HCT116 (cell line): ENCODE measurements at regions not wholly inside any gene's neighbourhood (a gene's known extent, or its start where the extent isn't known, plus 50 kb on each side); places are given as distances from the start of the nearest gene placed in this dataset.
"Not testable (repeated sequence)": the region's sequence is repeated elsewhere in the genome, so short reads cannot be mapped to it uniquely, and the experiment has no call there.

Source experiments
- ATAC-seq: fragments of 200-7000 bp; cut with Tn5 transposase; 2 replicates; pipeline ENCODE4 v1.9.1; 2020; ENCODE audit warnings: mild to moderate bottlenecking, moderate library complexity
- BruUV-seq: library from RNA; stranded (reverse); fragments of 400-500 nt; replicated peaks from 2 replicates; lab custom pipeline; 2021; lab: Mats Ljungman, UMichigan
- CTCF ChIA-PET: fragments of 300-600 bp; sonication (Branson Sonifier 250); formaldehyde crosslinking; loops from one replicate; lab custom pipeline; 2021; ENCODE audit warnings: antibody characterized with exemption; lab: Charles Lee
- POLR2A ChIA-PET: fragments of 300-600, 350-600 bp; sonication (Branson Sonifier 250); formaldehyde crosslinking; loops from one replicate; lab custom pipeline; 2021; ENCODE audit warnings: antibody characterized with exemption; lab: Charles Lee
- RAD21 ChIA-PET, 2 experiments: fragments of 300-600 bp; sonication (Branson Sonifier 250); formaldehyde crosslinking; loops; one replicate each; lab custom pipeline; 2023; ENCODE audit warnings: low total read pairs in 2 of 2; ENCODE audit not compliant: uncharacterized antibody in 2 of 2, unreplicated experiment in 2 of 2, low non-redundant PET in 1 of 2; lab: Charles Lee
- DNase-seq: peaks from one replicate; pipeline ENCODE4 v3.0.0-alpha.2; 2010; ENCODE audit warnings: low read depth, low spot score
- H2AFZ ChIP-seq: fragments of 200-600 bp; shearing (Covaris generic), sonication (generic); 2 replicates; pipeline ENCODE4 v1.6.1; 2017; ENCODE audit warnings: low read depth, mixed run types, mixed read lengths, antibody characterized with exemption, low read length; ENCODE audit not compliant: poor library complexity, severe bottlenecking
- H3K27ac ChIP-seq: 2 replicates; pipeline ENCODE4 v1.5.1; 2012; ENCODE audit warnings: low read depth, low read length
- H3K27me3 ChIP-seq: fragments of 200-600 bp; sonication (generic); 2 replicates; pipeline ENCODE4 v1.6.1; 2016; ENCODE audit warnings: mixed run types, low read length, mixed read lengths; ENCODE audit not compliant: insufficient read depth
- H3K36me3 ChIP-seq, 2 experiments: fragments of 200-500 bp in 1 of 2; fragments of 200-600 bp in 1 of 2; sonication (Bioruptor generic) in 1 of 2; sonication (generic) in 1 of 2; 2 replicates each; pipeline versions ENCODE4 v1.5.1 to v1.6.1; 2014 to 2016; ENCODE audit warnings: low read length in 2 of 2, inconsistent platforms in 1 of 2, mixed read lengths in 1 of 2, mixed run types in 1 of 2; ENCODE audit not compliant: insufficient read depth in 2 of 2, control insufficient read depth in 1 of 2
- H3K4me1 ChIP-seq, 2 experiments: fragments of 200-600 bp in 1 of 2; sonication (generic) in 1 of 2; 2 replicates each; pipeline versions ENCODE4 v1.5.1 to v1.6.1; 2012 to 2017; ENCODE audit warnings: low read length in 2 of 2, inconsistent platforms in 1 of 2, mild to moderate bottlenecking in 1 of 2, mixed read lengths in 1 of 2, mixed run types in 1 of 2, moderate library complexity in 1 of 2; ENCODE audit not compliant: insufficient read depth in 2 of 2, control insufficient read depth in 1 of 2
- H3K4me2 ChIP-seq: fragments of 200-600 bp; sonication (generic); 2 replicates; pipeline ENCODE4 v1.6.1; 2017; ENCODE audit warnings: mixed run types, low read length, mixed read lengths
- H3K4me3 ChIP-seq, 2 experiments: fragments of 200-600 bp in 1 of 2; sonication (generic) in 1 of 2; replicated peaks in 1 of 2; 2 replicates each; pipeline ENCODE4 v1.5.1; 2011 to 2016; ENCODE audit warnings: low read length in 2 of 2, control low read depth in 1 of 2, low read depth in 1 of 2, mild to moderate bottlenecking in 1 of 2, mixed read lengths in 1 of 2, mixed run types in 1 of 2
- H3K79me2 ChIP-seq: fragments of 200-600 bp; sonication (generic); 2 replicates; pipeline ENCODE4 v1.6.1; 2017; ENCODE audit warnings: mild to moderate bottlenecking, mixed run types, low read length, moderate library complexity, mixed read lengths; ENCODE audit not compliant: insufficient read depth
- H3K9ac ChIP-seq: fragments of 200-600 bp; sonication (generic); 2 replicates; pipeline ENCODE4 v1.6.1; 2016; ENCODE audit warnings: low read length, mixed read lengths
- H3K9me2 ChIP-seq: fragments of 200-600 bp; sonication (generic), shearing (Covaris generic); 2 replicates; pipeline ENCODE4 v1.6.1; 2017; ENCODE audit warnings: mixed run types, mild to moderate bottlenecking, moderate library complexity; ENCODE audit not compliant: insufficient read depth
- H3K9me3 ChIP-seq, 2 experiments: fragments of 200-500 bp in 1 of 2; fragments of 200-600 bp in 1 of 2; sonication (Bioruptor generic) in 1 of 2; sonication (generic) in 1 of 2; 2 replicates each; pipeline ENCODE4 v1.6.1; 2014 to 2017; ENCODE audit warnings: low read length in 2 of 2, mixed read lengths in 2 of 2, inconsistent platforms in 1 of 2, low read depth in 1 of 2, mild to moderate bottlenecking in 1 of 2, mixed run types in 1 of 2, moderate library complexity in 1 of 2; ENCODE audit not compliant: control insufficient read depth in 1 of 2, insufficient read depth in 1 of 2
- H4K20me1 ChIP-seq: fragments of 200-600 bp; sonication (generic), shearing (Covaris generic); 2 replicates; pipeline ENCODE4 v1.6.1; 2017; ENCODE audit warnings: mixed run types, mild to moderate bottlenecking, moderate library complexity; ENCODE audit not compliant: insufficient read depth
- CTCF ChIP-seq, 3 experiments: fragments of 200-600 bp in 1 of 3; sonication (generic) in 1 of 3; IDR thresholded peaks in 2 of 3; conservative IDR thresholded peaks in 1 of 3; 2 replicates each; pipeline ENCODE4 v1.5.1; 2012 to 2017; ENCODE audit warnings: low read depth in 2 of 3, low read length in 2 of 3, antibody characterized with exemption in 1 of 3, borderline replicate concordance in 1 of 3, control low read depth in 1 of 3, mild to moderate bottlenecking in 1 of 3, mixed read lengths in 1 of 3, mixed run types in 1 of 3, moderate library complexity in 1 of 3; ENCODE audit not compliant: insufficient read depth in 1 of 3
- MAX ChIP-seq: IDR thresholded peaks from 2 replicates; pipeline ENCODE4 v1.6.1; 2012
- ZFX ChIP-seq: fragments of 450-650 bp; IDR thresholded peaks from 2 replicates; pipeline ENCODE4 v1.6.1; 2017
- intact Hi-C: fragments of 100-400 bp; cut with micrococcal nuclease; formaldehyde crosslinking; loops from 2 replicates; pipeline ENCODE4 v1.10.0; 2022

- ATAC-seq: no peak
- Histone ChIP-seq H3K79me2 (no peaks in the 10 kb centered on the region), H3K27me3 (peaks cover 41% of the 10 kb centered on the region), H3K9me2 (no peaks in the 10 kb centered on the region), H3K9ac (no peak overlapping the region), H3K36me3 (no peaks in the 10 kb centered on the region), H3K9me3 (no peaks in the 10 kb centered on the region), H2AFZ (no peak overlapping the region), H3K4me1 (no peaks in the 10 kb centered on the region), H3K4me2 (no peak overlapping the region), H3K27ac (no peak overlapping the region), H4K20me1 (no peaks in the 10 kb centered on the region), H3K4me3 (no peak overlapping the region)
- BruUV-seq: no TSS peak
- RAD21 ChIA-PET: no interaction called here
- TF ChIP-seq ZFX: no peak
- no peak for TF ChIP-seq MAX
- TF ChIP-seq CTCF (IDR thresholded peaks at IDR 0.05 in 2 of 3, conservative IDR thresholded peaks at IDR 0.05 in 1 of 3; ENCODE audit: borderline replicate concordance in 1 of 3, insufficient read depth in 1 of 3, low read depth in 2 of 3, low read length in 2 of 3): no peak
- CTCF ChIA-PET: no interaction called here
- intact Hi-C loops: no loop called here
- DNase-seq: no peak
- POLR2A ChIA-PET: no interaction called here
Observed at GRCh38 chr13:94842901-94843300, 130.6 kb upstream of the SOX21 start.

- H3K9ac ChIP-seq, DNase-seq, intact Hi-C loops, H3K4me2 ChIP-seq, H3K27ac ChIP-seq, H3K9me3 ChIP-seq, H4K20me1 ChIP-seq, RAD21 ChIA-PET, H2AFZ ChIP-seq, H3K9me2 ChIP-seq, H3K79me2 ChIP-seq, BruUV-seq, H3K36me3 ChIP-seq, H3K4me1 ChIP-seq, ATAC-seq, H3K4me3 ChIP-seq, POLR2A ChIA-PET, CTCF ChIA-PET: not testable (repeated sequence)
- H3K27me3 ChIP-seq: peaks cover 48% of the 10 kb centered on the region
Observed at GRCh38 chr13:94837056-94837455, 124.7 kb upstream of the SOX21 start.
